ENCODE measurements at regions not wholly inside any gene's neighbourhood (a gene's known extent, or its start where the extent isn't known, plus 50 kb on each side); places are given as distances from the start of the nearest gene placed in this dataset.

GRCh38 chr2:194686569-194686968 lies 970.5 kb upstream of the SLC39A10 start:
- DNase-seq: no peak
- H3K4me1 ChIP-seq (ENCODE audit: low read length): no peaks in the 10 kb centered on the region
- H3F3A ChIP-seq (ENCODE audit: insufficient read depth, low read length): no peaks in the 10 kb centered on the region
- H4K20me1 ChIP-seq (ENCODE audit: insufficient read depth, low read length): no peaks in the 10 kb centered on the region
- no peak overlapping the region for H3K27ac ChIP-seq (ENCODE audit: low read length)
- H3K4me2 ChIP-seq (ENCODE audit: low read depth, low read length): no peak overlapping the region
- TF ChIP-seq EZH2 (optimal IDR thresholded peaks at IDR 0.05; ENCODE audit: low read depth, low read length) (no peak), EZH2phosphoT487 (IDR thresholded peaks at IDR 0.05; ENCODE audit: low read length) (no peak)
- TF ChIP-seq, protein P1, sequence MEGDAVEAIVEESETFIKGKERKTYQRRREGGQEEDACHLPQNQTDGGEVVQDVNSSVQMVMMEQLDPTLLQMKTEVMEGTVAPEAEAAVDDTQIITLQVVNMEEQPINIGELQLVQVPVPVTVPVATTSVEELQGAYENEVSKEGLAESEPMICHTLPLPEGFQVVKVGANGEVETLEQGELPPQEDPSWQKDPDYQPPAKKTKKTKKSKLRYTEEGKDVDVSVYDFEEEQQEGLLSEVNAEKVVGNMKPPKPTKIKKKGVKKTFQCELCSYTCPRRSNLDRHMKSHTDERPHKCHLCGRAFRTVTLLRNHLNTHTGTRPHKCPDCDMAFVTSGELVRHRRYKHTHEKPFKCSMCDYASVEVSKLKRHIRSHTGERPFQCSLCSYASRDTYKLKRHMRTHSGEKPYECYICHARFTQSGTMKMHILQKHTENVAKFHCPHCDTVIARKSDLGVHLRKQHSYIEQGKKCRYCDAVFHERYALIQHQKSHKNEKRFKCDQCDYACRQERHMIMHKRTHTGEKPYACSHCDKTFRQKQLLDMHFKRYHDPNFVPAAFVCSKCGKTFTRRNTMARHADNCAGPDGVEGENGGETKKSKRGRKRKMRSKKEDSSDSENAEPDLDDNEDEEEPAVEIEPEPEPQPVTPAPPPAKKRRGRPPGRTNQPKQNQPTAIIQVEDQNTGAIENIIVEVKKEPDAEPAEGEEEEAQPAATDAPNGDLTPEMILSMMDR (IDR thresholded peaks at IDR 0.05; ENCODE audit: low read length): no peak
- no peak overlapping the region for H3K4me3 ChIP-seq (ENCODE audit: low read length)
- no peaks in the 10 kb centered on the region for H3K9me3 ChIP-seq (replicated peaks; ENCODE audit: insufficient read depth, low read length)
- no peaks in the 10 kb centered on the region for H3K27me3 ChIP-seq (replicated peaks; ENCODE audit: insufficient read depth, low read length)
- no peak overlapping the region for H3K9ac ChIP-seq (ENCODE audit: low read length)
- H2AFZ ChIP-seq (ENCODE audit: low read length): no peak overlapping the region
- H3K9me2 ChIP-seq (replicated peaks; ENCODE audit: insufficient read depth, low read length): no peaks in the 10 kb centered on the region
- no peaks in the 10 kb centered on the region for H3K36me3 ChIP-seq (replicated peaks; ENCODE audit: insufficient read depth, low read length)
- no peaks in the 10 kb centered on the region for H3K79me2 ChIP-seq (ENCODE audit: low read length)

DNA sequence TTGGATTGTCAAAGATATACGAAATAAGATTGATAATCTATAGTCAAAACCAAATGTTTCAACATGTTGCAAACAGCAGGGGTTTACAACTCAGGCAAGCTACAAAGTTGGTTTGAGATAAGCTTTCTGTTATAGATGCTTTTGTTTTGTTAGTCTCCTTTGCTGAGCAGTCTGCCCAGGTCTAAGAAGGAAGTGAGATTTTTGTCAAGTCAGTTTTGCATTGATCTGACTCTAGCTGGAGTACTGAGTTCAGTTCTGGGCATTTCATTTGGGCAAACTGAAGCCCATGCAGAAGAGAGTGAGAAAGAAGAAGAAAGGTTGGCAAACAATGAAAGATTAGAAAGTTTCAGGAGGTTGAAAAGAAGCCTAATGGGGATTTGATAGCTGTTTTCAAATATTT lies 983.0 kb upstream of the SLC39A10 start:
- no peaks in the 10 kb centered on the region for H3K36me3 ChIP-seq (replicated peaks; ENCODE audit: insufficient read depth, low read length)
- no peak for TF ChIP-seq EZH2phosphoT487 (IDR thresholded peaks at IDR 0.05; ENCODE audit: low read length)
- no peak for TF ChIP-seq EZH2 (optimal IDR thresholded peaks at IDR 0.05; ENCODE audit: low read depth, low read length)
- TF ChIP-seq, protein P1 (IDR thresholded peaks at IDR 0.05; ENCODE audit: low read length): no peak
- H3K27me3 ChIP-seq (replicated peaks; ENCODE audit: insufficient read depth, low read length): no peaks in the 10 kb centered on the region

GRCh38 chr2:194672994-194673393 lies 984.0 kb upstream of the SLC39A10 start:
- no peak overlapping the region for H3K9ac ChIP-seq (ENCODE audit: low read length)
- no peak overlapping the region for H3K4me3 ChIP-seq (ENCODE audit: low read length)
- H3K79me2 ChIP-seq (ENCODE audit: low read length): no peaks in the 10 kb centered on the region
- H2AFZ ChIP-seq (ENCODE audit: low read length): no peak overlapping the region
- no peak for DNase-seq
- H3K4me1 ChIP-seq (ENCODE audit: low read length): no peaks in the 10 kb centered on the region
- no peaks in the 10 kb centered on the region for H3K9me3 ChIP-seq (replicated peaks; ENCODE audit: insufficient read depth, low read length)
- no peaks in the 10 kb centered on the region for H3K9me2 ChIP-seq (replicated peaks; ENCODE audit: insufficient read depth, low read length)
- no peaks in the 10 kb centered on the region for H3K27me3 ChIP-seq (replicated peaks; ENCODE audit: insufficient read depth, low read length)
- H3K4me2 ChIP-seq (ENCODE audit: low read depth, low read length): no peak overlapping the region
- H3K27ac ChIP-seq (ENCODE audit: low read length): no peak overlapping the region
- no peaks in the 10 kb centered on the region for H4K20me1 ChIP-seq (ENCODE audit: insufficient read depth, low read length)
- no peaks in the 10 kb centered on the region for H3K36me3 ChIP-seq (replicated peaks; ENCODE audit: insufficient read depth, low read length)
- no peaks in the 10 kb centered on the region for H3F3A ChIP-seq (ENCODE audit: insufficient read depth, low read length)
- TF ChIP-seq, protein P1 (IDR thresholded peaks at IDR 0.05; ENCODE audit: low read length): no peak
- no peak for TF ChIP-seq EZH2 (optimal IDR thresholded peaks at IDR 0.05; ENCODE audit: low read depth, low read length)

More for the DNA sequence above, 983.0 kb upstream of the SLC39A10 start:
- H3K27ac ChIP-seq (ENCODE audit: low read length): no peak overlapping the region
- no peaks in the 10 kb centered on the region for H4K20me1 ChIP-seq (ENCODE audit: insufficient read depth, low read length)
- H3K9me3 ChIP-seq (replicated peaks; ENCODE audit: insufficient read depth, low read length): no peaks in the 10 kb centered on the region
- no peaks in the 10 kb centered on the region for H3K4me1 ChIP-seq (ENCODE audit: low read length)
- no peaks in the 10 kb centered on the region for H3K9me2 ChIP-seq (replicated peaks; ENCODE audit: insufficient read depth, low read length)
- no peak overlapping the region for H3K4me2 ChIP-seq (ENCODE audit: low read depth, low read length)
- no peak overlapping the region for H3K4me3 ChIP-seq (ENCODE audit: low read length)
- H3K79me2 ChIP-seq (ENCODE audit: low read length): no peaks in the 10 kb centered on the region
- DNase-seq: no peak
- H2AFZ ChIP-seq (ENCODE audit: low read length): no peak overlapping the region
- no peaks in the 10 kb centered on the region for H3F3A ChIP-seq (ENCODE audit: insufficient read depth, low read length)
- H3K9ac ChIP-seq (ENCODE audit: low read length): no peak overlapping the region
